ENCODE measurements at regions not wholly inside any gene's neighbourhood (a gene's known extent, or its start where the extent isn't known, plus 50 kb on each side); places are given as distances from the start of the nearest gene placed in this dataset.

- H4K91ac ChIP-seq (ENCODE audit: low read length) = no peak overlapping the region
- no peak overlapping the region for H3K4ac ChIP-seq (ENCODE audit: low read depth in 1 of 2, low read length in 2 of 2)
- H2BK5ac ChIP-seq (ENCODE audit: low read depth, low read length, poor library complexity, severe bottlenecking) = no peak overlapping the region
- H3K4me3 ChIP-seq (ENCODE audit: insufficient read depth in 1 of 2, low read depth in 1 of 2, low read length in 2 of 2) = no peak overlapping the region
- H2BK120ac ChIP-seq (ENCODE audit: low read depth, low read length) = no peak overlapping the region
- H3K23ac ChIP-seq (ENCODE audit: low read length in 2 of 2) = no peak overlapping the region
- no peak for DNase-seq
- H2AK5ac ChIP-seq (ENCODE audit: low read length, severe bottlenecking) = no peak overlapping the region
- no peak overlapping the region for H3K9ac ChIP-seq (ENCODE audit: low read length)
- peaks cover 49% of the 10 kb centered on the region for H3K9me3 ChIP-seq (ENCODE audit: control insufficient read depth, low read length)
- H3K18ac ChIP-seq (ENCODE audit: low read depth in 1 of 2, low read length in 2 of 2) = no peak overlapping the region
- H3K27ac ChIP-seq (ENCODE audit: low read length, poor library complexity, severe bottlenecking) = no peak overlapping the region
- H3K27me3 ChIP-seq (ENCODE audit: control insufficient read depth in 1 of 2, insufficient read depth in 1 of 2, low read length in 2 of 2) = peaks cover 0 to 8% of the 10 kb centered on the region in 2 experiments
- WGBS = 43% methylated on average over 1 of the region's 1 CpG
- H4K8ac ChIP-seq (ENCODE audit: low read length) = no peak overlapping the region
- no peak overlapping the region for H3K4me2 ChIP-seq (ENCODE audit: low read length, poor library complexity, severe bottlenecking)
- H2AFZ ChIP-seq (ENCODE audit: low read depth, low read length) = no peak overlapping the region
- H2BK15ac ChIP-seq (ENCODE audit: low read depth, poor library complexity, severe bottlenecking) = no peak overlapping the region
- no peaks in the 10 kb centered on the region for H3K4me1 ChIP-seq (ENCODE audit: control insufficient read depth, insufficient read depth, low read depth, low read length)
- H3K36me3 ChIP-seq (ENCODE audit: control insufficient read depth in 1 of 2, insufficient read depth in 2 of 2, low read depth in 1 of 2, low read length in 2 of 2) = no peaks in the 10 kb centered on the region
- H3K79me1 ChIP-seq (replicated peaks; ENCODE audit: low read length, poor library complexity, severe bottlenecking) = no peaks in the 10 kb centered on the region
- H3K14ac ChIP-seq (ENCODE audit: low read length in 2 of 2) = no peak overlapping the region
- no peak overlapping the region for H2BK12ac ChIP-seq (ENCODE audit: low read length in 2 of 2)
These were observed 237.4 kb downstream of the CYP26B1 start for GRCh38 chr2:71910277-71910676.

- Histone ChIP-seq H3K4me3 (ENCODE audit: insufficient read depth in 1 of 2, low read depth in 1 of 2, low read length in 2 of 2) (peak overlapping the region in 1 of 2 experiments; percentile 17), H3K4me1 (ENCODE audit: control insufficient read depth, insufficient read depth, low read depth, low read length) (no peaks in the 10 kb centered on the region), H2BK12ac (ENCODE audit: low read length in 2 of 2) (no peak overlapping the region), H2AK5ac (ENCODE audit: low read length, severe bottlenecking) (no peak overlapping the region), H3K27me3 (ENCODE audit: control insufficient read depth in 1 of 2, insufficient read depth in 1 of 2, low read length in 2 of 2) (peaks cover 0 to 8% of the 10 kb centered on the region in 2 experiments), H2BK15ac (ENCODE audit: low read depth, poor library complexity, severe bottlenecking) (no peak overlapping the region), H3K9ac (ENCODE audit: low read length) (no peak overlapping the region), H3K4me2 (ENCODE audit: low read length, poor library complexity, severe bottlenecking) (no peak overlapping the region), H3K23ac (ENCODE audit: low read length in 2 of 2) (no peak overlapping the region), H2BK5ac (ENCODE audit: low read depth, low read length, poor library complexity, severe bottlenecking) (no peak overlapping the region), H3K79me1 (replicated peaks; ENCODE audit: low read length, poor library complexity, severe bottlenecking) (no peaks in the 10 kb centered on the region), H4K91ac (ENCODE audit: low read length) (no peak overlapping the region), H3K14ac (ENCODE audit: low read length in 2 of 2) (no peak overlapping the region), H2AFZ (ENCODE audit: low read depth, low read length) (no peak overlapping the region), H3K4ac (ENCODE audit: low read depth in 1 of 2, low read length in 2 of 2) (no peak overlapping the region), H3K9me3 (ENCODE audit: control insufficient read depth, low read length) (peaks cover 49% of the 10 kb centered on the region), H3K27ac (ENCODE audit: low read length, poor library complexity, severe bottlenecking) (no peak overlapping the region), H4K8ac (ENCODE audit: low read length) (no peak overlapping the region), H3K18ac (ENCODE audit: low read depth in 1 of 2, low read length in 2 of 2) (no peak overlapping the region), H3K36me3 (ENCODE audit: control insufficient read depth in 1 of 2, insufficient read depth in 2 of 2, low read depth in 1 of 2, low read length in 2 of 2) (no peaks in the 10 kb centered on the region), H2BK120ac (ENCODE audit: low read depth, low read length) (no peak overlapping the region)
- no CpG with 5 or more reads among the region's 1 CpG for WGBS
- DNase-seq = no peak
These were observed 238.9 kb downstream of the CYP26B1 start for GRCh38 chr2:71908798-71909197.

GRCh38 chr2:71907503-71907902 is 240.2 kb downstream of the CYP26B1 start:
- Histone ChIP-seq H3K27me3 (ENCODE audit: control insufficient read depth in 1 of 2, insufficient read depth in 1 of 2, low read length in 2 of 2) (peaks cover 0 to 8% of the 10 kb centered on the region in 2 experiments), H3K4me2 (ENCODE audit: low read length, poor library complexity, severe bottlenecking) (no peak overlapping the region), H2BK12ac (ENCODE audit: low read length in 2 of 2) (no peak overlapping the region), H3K4ac (ENCODE audit: low read depth in 1 of 2, low read length in 2 of 2) (no peak overlapping the region), H3K18ac (ENCODE audit: low read depth in 1 of 2, low read length in 2 of 2) (no peak overlapping the region), H4K8ac (ENCODE audit: low read length) (no peak overlapping the region), H4K91ac (ENCODE audit: low read length) (no peak overlapping the region), H2AFZ (ENCODE audit: low read depth, low read length) (no peak overlapping the region), H3K36me3 (ENCODE audit: control insufficient read depth in 1 of 2, insufficient read depth in 2 of 2, low read depth in 1 of 2, low read length in 2 of 2) (no peaks in the 10 kb centered on the region), H2BK5ac (ENCODE audit: low read depth, low read length, poor library complexity, severe bottlenecking) (no peak overlapping the region), H3K9me3 (ENCODE audit: control insufficient read depth, low read length) (peaks cover 43% of the 10 kb centered on the region), H3K27ac (ENCODE audit: low read length, poor library complexity, severe bottlenecking) (no peak overlapping the region), H3K4me3 (ENCODE audit: insufficient read depth in 1 of 2, low read depth in 1 of 2, low read length in 2 of 2) (no peak overlapping the region), H3K9ac (ENCODE audit: low read length) (no peak overlapping the region), H2BK120ac (ENCODE audit: low read depth, low read length) (no peak overlapping the region), H3K79me1 (replicated peaks; ENCODE audit: low read length, poor library complexity, severe bottlenecking) (no peaks in the 10 kb centered on the region), H3K14ac (ENCODE audit: low read length in 2 of 2) (no peak overlapping the region), H2AK5ac (ENCODE audit: low read length, severe bottlenecking) (no peak overlapping the region), H3K23ac (ENCODE audit: low read length in 2 of 2) (no peak overlapping the region), H3K4me1 (ENCODE audit: control insufficient read depth, insufficient read depth, low read depth, low read length) (no peaks in the 10 kb centered on the region), H2BK15ac (ENCODE audit: low read depth, poor library complexity, severe bottlenecking) (no peak overlapping the region)
- WGBS = 80% methylated on average over 3 of the region's 3 CpGs
- no peak for DNase-seq

GRCh38 chr2:71906357-71906973 is 241.2 kb downstream of the CYP26B1 start:
- Histone ChIP-seq H2BK12ac (ENCODE audit: low read length in 2 of 2) (no peak overlapping the region), H3K36me3 (ENCODE audit: control insufficient read depth in 1 of 2, insufficient read depth in 2 of 2, low read depth in 1 of 2, low read length in 2 of 2) (no peaks in the 10 kb centered on the region), H3K23ac (ENCODE audit: low read length in 2 of 2) (no peak overlapping the region), H3K4me3 (ENCODE audit: insufficient read depth in 1 of 2, low read depth in 1 of 2, low read length in 2 of 2) (peak overlapping the region in 1 of 2 experiments; percentile 15), H2AK5ac (ENCODE audit: low read length, severe bottlenecking) (no peak overlapping the region), H4K8ac (ENCODE audit: low read length) (no peak overlapping the region), H3K14ac (ENCODE audit: low read length in 2 of 2) (no peak overlapping the region), H2BK5ac (ENCODE audit: low read depth, low read length, poor library complexity, severe bottlenecking) (no peak overlapping the region), H2AFZ (ENCODE audit: low read depth, low read length) (no peak overlapping the region), H3K18ac (ENCODE audit: low read depth in 1 of 2, low read length in 2 of 2) (no peak overlapping the region), H3K27ac (ENCODE audit: low read length, poor library complexity, severe bottlenecking) (no peak overlapping the region), H2BK15ac (ENCODE audit: low read depth, poor library complexity, severe bottlenecking) (no peak overlapping the region), H3K9me3 (ENCODE audit: control insufficient read depth, low read length) (peaks cover 34% of the 10 kb centered on the region), H3K4ac (ENCODE audit: low read depth in 1 of 2, low read length in 2 of 2) (no peak overlapping the region), H3K4me1 (ENCODE audit: control insufficient read depth, insufficient read depth, low read depth, low read length) (no peaks in the 10 kb centered on the region), H2BK120ac (ENCODE audit: low read depth, low read length) (no peak overlapping the region), H3K4me2 (ENCODE audit: low read length, poor library complexity, severe bottlenecking) (no peak overlapping the region), H4K91ac (ENCODE audit: low read length) (no peak overlapping the region), H3K79me1 (replicated peaks; ENCODE audit: low read length, poor library complexity, severe bottlenecking) (no peaks in the 10 kb centered on the region), H3K27me3 (ENCODE audit: control insufficient read depth in 1 of 2, insufficient read depth in 1 of 2, low read length in 2 of 2) (peaks cover 0 to 8% of the 10 kb centered on the region in 2 experiments), H3K9ac (ENCODE audit: low read length) (no peak overlapping the region)
- no peak for DNase-seq
- WGBS = 78% methylated on average over 1 of the region's 2 CpGs

Data from mesenchymal stem cell (in vitro differentiated cells and primary cell).